BLaER1 treated with 17β-estradiol and CSF1 and Interleukin-3, amounts not matched to agents 10 nM and 100 nM (cell line): ENCODE measurements at regions not wholly inside any gene's neighbourhood (a gene's known extent, or its start where the extent isn't known, plus 50 kb on each side); places are given as distances from the start of the nearest gene placed in this dataset.

Experiments
- H3K27ac ChIP-seq, 11 experiments: shearing (Covaris generic); formaldehyde crosslinking; 2 replicates each; pipeline ENCODE4 v1.8.1; 2022
- H3K27me3 ChIP-seq, 11 experiments: shearing (Covaris generic); formaldehyde crosslinking; 2 replicates each; pipeline ENCODE4 v1.8.1; 2022
- H3K36me3 ChIP-seq, 11 experiments: shearing (Covaris generic); formaldehyde crosslinking; 2 replicates each; pipeline ENCODE4 v1.8.1; 2022
- H3K4me1 ChIP-seq, 10 experiments: shearing (Covaris generic); formaldehyde crosslinking; 2 replicates each; pipeline ENCODE4 v1.8.1; 2022
- H3K4me2 ChIP-seq, 11 experiments: shearing (Covaris generic); formaldehyde crosslinking; 2 replicates each; pipeline ENCODE4 v1.8.1; 2022
- H3K4me3 ChIP-seq, 10 experiments: shearing (Covaris generic); formaldehyde crosslinking; 2 replicates each; pipeline ENCODE4 v1.8.1; 2022
- H3K9ac ChIP-seq, 11 experiments: shearing (Covaris generic); formaldehyde crosslinking; 2 replicates each; pipeline ENCODE4 v1.8.1; 2022
- H3K9me3 ChIP-seq, 11 experiments: shearing (Covaris generic); formaldehyde crosslinking; replicated peaks in 1 of 11; 2 replicates each; pipeline ENCODE4 v1.8.1; 2022
- H4K20me1 ChIP-seq, 11 experiments: shearing (Covaris generic); formaldehyde crosslinking; 2 replicates each; pipeline ENCODE4 v1.8.1; 2022
- Cebpa-rat ChIP-seq, 11 experiments: shearing (Covaris generic); IDR thresholded peaks; 2 replicates each; pipeline ENCODE4 v1.8.1; 2022

- no peak overlapping the region for H3K27ac ChIP-seq
- TF ChIP-seq Cebpa-rat (IDR thresholded peaks at IDR 0.05) = no peak
- H3K4me2 ChIP-seq = no peak overlapping the region
- no peaks in the 10 kb centered on the region for H3K27me3 ChIP-seq
- H3K9me3 ChIP-seq = peaks cover 17 to 31% (median 24%) of the 10 kb centered on the region in 11 experiments
- H3K9ac ChIP-seq = no peak overlapping the region
- peaks cover 0 to 8% (median 4%) of the 10 kb centered on the region in 11 experiments; a peak in 5 of 22 replicates for H3K36me3 ChIP-seq
- H3K4me3 ChIP-seq = no peak overlapping the region
- H3K4me1 ChIP-seq = peaks cover 0 to 15% (median 10%) of the 10 kb centered on the region in 10 experiments; a peak in 10 of 20 replicates
- H4K20me1 ChIP-seq = no peaks in the 10 kb centered on the region
Measured at GRCh38 chr2:181142514-181142913, 162.1 kb downstream of the UBE2E3 start.

DNA sequence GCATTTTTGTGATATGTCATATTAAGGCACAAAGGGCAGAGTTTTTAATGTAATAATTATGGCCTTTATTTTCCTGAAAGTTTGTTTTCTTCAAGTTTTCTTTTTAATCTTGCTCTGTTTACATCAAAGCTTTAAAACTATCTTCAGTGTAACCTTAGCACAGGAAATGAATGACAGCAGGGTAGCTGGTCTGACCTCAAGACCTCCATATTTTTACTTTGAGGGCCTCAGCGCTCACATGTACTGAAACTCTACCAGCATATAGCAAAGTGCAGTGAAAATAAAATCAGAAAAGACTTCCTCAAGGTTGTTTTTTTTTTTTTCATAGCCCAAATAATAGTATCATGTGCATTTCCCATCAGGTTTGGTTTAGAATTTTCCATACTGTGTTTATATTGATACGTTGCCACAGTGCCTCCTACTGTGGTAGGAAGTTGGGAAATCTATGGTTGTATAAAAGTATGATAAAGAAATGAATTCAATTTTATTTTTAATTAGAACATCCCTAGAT lies 163.4 kb downstream of the UBE2E3 start:
- no peak overlapping the region for H3K4me3 ChIP-seq
- peaks cover 0 to 15% (median 10%) of the 10 kb centered on the region in 10 experiments; a peak in 10 of 20 replicates for H3K4me1 ChIP-seq
- H3K9ac ChIP-seq = no peak overlapping the region
- H3K27me3 ChIP-seq = no peaks in the 10 kb centered on the region
- no peak overlapping the region for H3K4me2 ChIP-seq
- TF ChIP-seq Cebpa-rat (IDR thresholded peaks at IDR 0.05) = no peak
- H3K9me3 ChIP-seq = peaks cover 17 to 43% (median 35%) of the 10 kb centered on the region in 11 experiments
- no peak overlapping the region for H3K27ac ChIP-seq
- H4K20me1 ChIP-seq = no peaks in the 10 kb centered on the region
- H3K36me3 ChIP-seq = peaks cover 0 to 8% (median 4%) of the 10 kb centered on the region in 11 experiments; a peak in 5 of 22 replicates

GRCh38 chr2:181145645-181146044 lies 165.2 kb downstream of the UBE2E3 start:
- H3K36me3 ChIP-seq = peaks cover 0 to 8% (median 4%) of the 10 kb centered on the region in 11 experiments; a peak in 5 of 22 replicates
- TF ChIP-seq Cebpa-rat (IDR thresholded peaks at IDR 0.05) = no peak
- H4K20me1 ChIP-seq = no peaks in the 10 kb centered on the region
- H3K4me3 ChIP-seq = peak overlapping the region in 4 of 10 experiments; percentile 23 to 38 (median 37); a peak in 4 of 20 replicates
- no peak overlapping the region for H3K27ac ChIP-seq
- peaks cover 0 to 21% (median 10%) of the 10 kb centered on the region in 10 experiments; a peak in 10 of 20 replicates for H3K4me1 ChIP-seq
- H3K4me2 ChIP-seq = peak overlapping the region in 6 of 11 experiments; percentile 20 to 63 (median 46); a peak in 9 of 22 replicates
- H3K9ac ChIP-seq = no peak overlapping the region
- H3K27me3 ChIP-seq = no peaks in the 10 kb centered on the region
- peaks cover 17 to 50% (median 42%) of the 10 kb centered on the region in 11 experiments for H3K9me3 ChIP-seq

- Histone ChIP-seq H3K9me3 (peaks cover 17 to 50% (median 42%) of the 10 kb centered on the region in 11 experiments), H3K4me1 (peaks cover 0 to 24% (median 11%) of the 10 kb centered on the region in 10 experiments; a peak in 10 of 20 replicates), H3K27me3 (no peaks in the 10 kb centered on the region), H3K9ac (no peak overlapping the region), H3K4me3 (0 out of 20 replicates have a peak overlapping the region, but pooled peaks of 1 of the 10 experiments have one; percentile 23), H3K4me2 (peak overlapping the region in 7 of 11 experiments; percentile 16 to 63 (median 43); a peak in 10 of 22 replicates), H4K20me1 (no peaks in the 10 kb centered on the region), H3K36me3 (peaks cover 0 to 8% (median 4%) of the 10 kb centered on the region in 11 experiments; a peak in 5 of 22 replicates), H3K27ac (no peak overlapping the region)
- TF ChIP-seq Cebpa-rat (IDR thresholded peaks at IDR 0.05) = no peak
Measured at GRCh38 chr2:181146171-181146570, 165.8 kb downstream of the UBE2E3 start.

DNA sequence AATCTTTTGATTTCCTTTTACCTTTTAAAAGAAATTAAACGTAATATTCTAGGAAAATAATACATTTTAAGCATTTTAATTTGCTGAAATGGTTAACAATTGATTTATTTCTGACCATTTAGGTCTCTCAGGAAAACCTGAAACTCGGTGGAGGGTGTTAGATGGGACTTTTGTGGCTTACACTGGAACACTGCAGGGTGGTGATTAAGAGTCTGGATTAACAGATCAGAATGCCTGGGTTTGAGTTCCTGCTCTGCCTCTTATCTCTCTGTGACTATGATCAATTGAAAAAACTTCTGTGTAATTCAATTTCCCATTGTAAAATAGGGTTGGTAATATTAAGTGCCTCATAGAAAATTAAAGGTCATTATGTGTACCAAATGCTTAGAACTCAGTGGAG lies 168.7 kb downstream of the UBE2E3 start:
- Histone ChIP-seq H3K27me3 (no peaks in the 10 kb centered on the region), H3K4me2 (no peak overlapping the region), H3K9ac (no peak overlapping the region), H3K27ac (no peak overlapping the region), H4K20me1 (no peaks in the 10 kb centered on the region), H3K36me3 (peaks cover 0 to 8% (median 4%) of the 10 kb centered on the region in 11 experiments; a peak in 5 of 22 replicates), H3K4me3 (no peak overlapping the region), H3K4me1 (peaks cover 4 to 53% (median 34%) of the 10 kb centered on the region in 10 experiments; a peak in 19 of 20 replicates), H3K9me3 (peaks cover 17 to 50% (median 44%) of the 10 kb centered on the region in 11 experiments)
- TF ChIP-seq Cebpa-rat (IDR thresholded peaks at IDR 0.05) = no peak

DNA sequence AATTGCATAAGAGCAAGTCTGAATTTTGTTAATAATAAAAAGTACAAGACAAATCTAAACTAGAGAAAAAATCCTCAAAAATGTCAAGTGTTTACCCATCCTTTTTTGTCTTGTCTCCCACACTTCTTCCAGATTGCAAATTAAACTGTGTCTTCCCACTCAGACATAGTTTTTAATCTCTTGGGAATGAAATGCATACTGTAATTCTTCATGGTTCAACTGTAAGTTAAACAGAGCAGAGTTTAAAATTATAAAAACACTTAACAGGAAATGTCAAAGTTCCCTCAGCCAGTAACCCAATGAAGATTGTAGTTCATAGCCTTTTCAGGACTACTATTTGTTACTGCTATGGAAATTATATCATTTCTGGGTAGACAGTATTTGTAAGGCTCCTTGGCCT lies 171.8 kb downstream of the UBE2E3 start:
- no peaks in the 10 kb centered on the region for H3K27me3 ChIP-seq
- H3K36me3 ChIP-seq = peaks cover 0 to 10% (median 4%) of the 10 kb centered on the region in 11 experiments; a peak in 8 of 22 replicates
- peak overlapping the region in 7 of 11 experiments; percentile 5 to 56 (median 11); a peak in 7 of 22 replicates for H3K27ac ChIP-seq
- TF ChIP-seq Cebpa-rat (IDR thresholded peaks at IDR 0.05) = no peak
- H4K20me1 ChIP-seq = no peaks in the 10 kb centered on the region
- peaks cover 5 to 49% (median 32%) of the 10 kb centered on the region in 10 experiments; a peak in 19 of 20 replicates for H3K4me1 ChIP-seq
- no peak overlapping the region for H3K4me3 ChIP-seq
- H3K9ac ChIP-seq = no peak overlapping the region
- peak overlapping the region in 9 of 11 experiments; percentile 1 to 77 (median 53); a peak in 14 of 22 replicates for H3K4me2 ChIP-seq
- peaks cover 18 to 59% (median 48%) of the 10 kb centered on the region in 11 experiments for H3K9me3 ChIP-seq

DNA sequence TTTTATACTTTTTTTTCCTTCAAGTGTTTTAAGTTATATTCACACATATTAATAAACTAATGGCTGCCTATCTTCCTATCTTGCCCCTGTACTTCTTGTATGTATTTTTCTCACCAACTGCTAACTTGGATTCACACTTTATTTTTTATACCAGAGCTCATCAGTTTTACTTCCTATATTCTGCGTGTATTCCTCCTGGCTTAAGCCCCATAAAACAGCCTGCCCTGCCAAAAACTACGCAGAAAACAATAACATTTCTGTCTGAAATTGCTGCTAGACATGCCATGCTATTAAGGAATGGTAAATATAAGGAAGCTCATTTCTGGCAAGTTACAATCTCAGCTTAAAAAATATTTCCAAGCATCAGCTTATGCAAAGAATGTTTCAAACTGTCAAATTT lies 172.3 kb downstream of the UBE2E3 start:
- TF ChIP-seq Cebpa-rat (IDR thresholded peaks at IDR 0.05) = no peak
- H4K20me1 ChIP-seq = no peaks in the 10 kb centered on the region
- H3K4me1 ChIP-seq = peaks cover 5 to 50% (median 33%) of the 10 kb centered on the region in 10 experiments; a peak in 19 of 20 replicates
- H3K27me3 ChIP-seq = no peaks in the 10 kb centered on the region
- H3K36me3 ChIP-seq = peaks cover 0 to 10% (median 4%) of the 10 kb centered on the region in 11 experiments; a peak in 8 of 22 replicates
- H3K4me3 ChIP-seq = no peak overlapping the region
- H3K27ac ChIP-seq = peak overlapping the region in 7 of 11 experiments; percentile 5 to 56 (median 11); a peak in 7 of 22 replicates
- no peak overlapping the region; a peak in 1 of 22 replicates for H3K9ac ChIP-seq
- H3K9me3 ChIP-seq = peaks cover 21 to 60% (median 47%) of the 10 kb centered on the region in 11 experiments
- H3K4me2 ChIP-seq = peak overlapping the region in 9 of 11 experiments; percentile 1 to 77 (median 53); a peak in 14 of 22 replicates

DNA sequence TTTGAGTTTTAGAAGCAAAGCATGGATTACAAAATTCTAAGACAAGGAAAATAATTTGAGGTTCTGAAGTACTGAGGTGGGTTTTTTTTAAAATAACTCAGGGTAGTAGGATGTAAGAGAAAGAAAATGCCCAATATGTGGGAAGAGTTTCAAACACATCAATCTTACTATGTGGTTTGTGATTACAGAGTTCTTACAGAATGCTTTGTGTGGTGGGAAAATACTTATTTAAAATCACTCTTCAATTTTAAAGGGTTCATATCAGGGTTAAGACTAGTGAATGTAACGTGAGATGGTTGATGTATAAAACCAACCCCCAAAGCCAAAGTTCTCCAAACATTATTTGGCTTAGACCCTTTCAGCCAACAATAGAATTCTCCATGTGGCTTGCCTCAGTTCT lies 173.5 kb downstream of the UBE2E3 start:
- H3K4me3 ChIP-seq = no peak overlapping the region
- peak overlapping the region in 2 of 11 experiments; percentile 8 to 56; a peak in 4 of 22 replicates for H3K27ac ChIP-seq
- H3K4me1 ChIP-seq = peaks cover 5 to 51% (median 33%) of the 10 kb centered on the region in 10 experiments; a peak in 19 of 20 replicates
- TF ChIP-seq Cebpa-rat (IDR thresholded peaks at IDR 0.05) = no peak
- no peaks in the 10 kb centered on the region for H3K27me3 ChIP-seq
- H3K9me3 ChIP-seq = peaks cover 21 to 61% (median 46%) of the 10 kb centered on the region in 11 experiments
- no peaks in the 10 kb centered on the region for H4K20me1 ChIP-seq
- H3K9ac ChIP-seq = no peak overlapping the region
- H3K36me3 ChIP-seq = peaks cover 0 to 10% (median 4%) of the 10 kb centered on the region in 11 experiments; a peak in 8 of 22 replicates
- H3K4me2 ChIP-seq = peak overlapping the region in 5 of 11 experiments; percentile 20 to 77 (median 47); a peak in 7 of 22 replicates

GRCh38 chr2:181157326-181157725 lies 176.9 kb downstream of the UBE2E3 start:
- peak overlapping the region in 5 of 10 experiments; percentile 2 to 45 (median 37); a peak in 6 of 20 replicates for H3K4me3 ChIP-seq
- H3K36me3 ChIP-seq = peaks cover 0 to 10% (median 4%) of the 10 kb centered on the region in 11 experiments; a peak in 10 of 22 replicates
- no peak overlapping the region; a peak in 1 of 22 replicates for H3K9ac ChIP-seq
- H3K27ac ChIP-seq = peak overlapping the region in 1 of 11 experiments; percentile 6; a peak in 1 of 22 replicates
- H3K4me2 ChIP-seq = peak overlapping the region in 7 of 11 experiments; percentile 7 to 58 (median 46); a peak in 13 of 22 replicates
- H3K4me1 ChIP-seq = peaks cover 5 to 36% (median 25%) of the 10 kb centered on the region in 10 experiments; a peak in 19 of 20 replicates
- H4K20me1 ChIP-seq = no peaks in the 10 kb centered on the region
- TF ChIP-seq Cebpa-rat (IDR thresholded peaks at IDR 0.05) = no peak
- H3K9me3 ChIP-seq = peaks cover 21 to 69% (median 49%) of the 10 kb centered on the region in 11 experiments
- no peaks in the 10 kb centered on the region for H3K27me3 ChIP-seq
